ENCODE measurements at regions not wholly inside any gene's neighbourhood (a gene's known extent, or its start where the extent isn't known, plus 50 kb on each side); places are given as distances from the start of the nearest gene placed in this dataset.
"Not testable (repeated sequence)": the region's sequence is repeated elsewhere in the genome, so short reads cannot be mapped to it uniquely, and the experiment has no call there.

GRCh38 chr4:66123831-66124413 lies 453.6 kb upstream of the EPHA5 start:
- DNase-seq (ENCODE audit: low read depth in 1 of 2, low spot score in 1 of 2): no peak
- no peak overlapping the region for H3K4me3 ChIP-seq
- no peaks in the 10 kb centered on the region for H3K36me3 ChIP-seq

GRCh38 chr4:66123190-66123589 lies 452.9 kb upstream of the EPHA5 start:
- DNase-seq (ENCODE audit: low read depth in 1 of 2, low spot score in 1 of 2): peak in 1 of 2 donors; percentile 3

More at GRCh38 chr4:66123831-66124413, 453.6 kb upstream of the EPHA5 start:
- no peak for TF ChIP-seq CTCF (IDR thresholded peaks at IDR 0.05; ENCODE audit: low read depth, low read length)
- Histone ChIP-seq H3K27ac (no peak overlapping the region), H3K9me3 (ENCODE audit: low read depth) (no peaks in the 10 kb centered on the region), H3K27me3 (no peaks in the 10 kb centered on the region), H3K4me1 (ENCODE audit: low read depth) (no peaks in the 10 kb centered on the region)

GRCh38 chr4:66115231-66115630 lies 444.9 kb upstream of the EPHA5 start:
- H3K27me3 ChIP-seq; H3K9me3 ChIP-seq (ENCODE audit: low read depth); H3K4me3 ChIP-seq; DNase-seq (ENCODE audit: low read depth in 1 of 2, low spot score in 1 of 2); H3K4me1 ChIP-seq (ENCODE audit: low read depth); H3K27ac ChIP-seq; H3K36me3 ChIP-seq: not testable (repeated sequence)

More at GRCh38 chr4:66123190-66123589, 452.9 kb upstream of the EPHA5 start:
- Histone ChIP-seq H3K36me3 (no peaks in the 10 kb centered on the region), H3K27me3 (no peaks in the 10 kb centered on the region), H3K4me1 (ENCODE audit: low read depth) (no peaks in the 10 kb centered on the region), H3K27ac (no peak overlapping the region), H3K9me3 (ENCODE audit: low read depth) (no peaks in the 10 kb centered on the region), H3K4me3 (no peak overlapping the region)
- no peak for TF ChIP-seq CTCF (IDR thresholded peaks at IDR 0.05; ENCODE audit: low read depth, low read length)

- no peaks in the 10 kb centered on the region for H3K9me3 ChIP-seq (ENCODE audit: low read depth)
- H3K36me3 ChIP-seq: no peaks in the 10 kb centered on the region
- no peak overlapping the region for H3K4me3 ChIP-seq
- no peaks in the 10 kb centered on the region for H3K27me3 ChIP-seq
- no peak overlapping the region for H3K27ac ChIP-seq
- no peak for DNase-seq (ENCODE audit: low read depth in 1 of 2, low spot score in 1 of 2)
- TF ChIP-seq CTCF (IDR thresholded peaks at IDR 0.05; ENCODE audit: low read depth, low read length): no peak
- H3K4me1 ChIP-seq (ENCODE audit: low read depth): no peaks in the 10 kb centered on the region
Observed at GRCh38 chr4:66108898-66109297, 438.6 kb upstream of the EPHA5 start.

GRCh38 chr4:66097218-66097617 lies 426.9 kb upstream of the EPHA5 start:
- no peak for DNase-seq (ENCODE audit: low read depth in 1 of 2, low spot score in 1 of 2)
- no peak overlapping the region for H3K27ac ChIP-seq
- H3K4me1 ChIP-seq (ENCODE audit: low read depth): no peaks in the 10 kb centered on the region
- no peak overlapping the region for H3K4me3 ChIP-seq
- no peak for TF ChIP-seq CTCF (IDR thresholded peaks at IDR 0.05; ENCODE audit: low read depth, low read length)
- H3K9me3 ChIP-seq (ENCODE audit: low read depth): no peaks in the 10 kb centered on the region
- no peaks in the 10 kb centered on the region for H3K27me3 ChIP-seq
- no peaks in the 10 kb centered on the region for H3K36me3 ChIP-seq

GRCh38 chr4:66095065-66095464 lies 424.8 kb upstream of the EPHA5 start:
- no peak for DNase-seq (ENCODE audit: low read depth in 1 of 2, low spot score in 1 of 2)
- TF ChIP-seq CTCF (IDR thresholded peaks at IDR 0.05; ENCODE audit: low read depth, low read length): no peak
- Histone ChIP-seq H3K27ac (no peak overlapping the region), H3K9me3 (ENCODE audit: low read depth) (no peaks in the 10 kb centered on the region), H3K4me1 (ENCODE audit: low read depth) (no peaks in the 10 kb centered on the region), H3K27me3 (no peaks in the 10 kb centered on the region), H3K4me3 (no peak overlapping the region), H3K36me3 (no peaks in the 10 kb centered on the region)
